Panc1 (cell line): ENCODE measurements at regions not wholly inside any gene's neighbourhood (a gene's known extent, or its start where the extent isn't known, plus 50 kb on each side); places are given as distances from the start of the nearest gene placed in this dataset.

Source experiments
- ATAC-seq: fragments of 200-7000 bp; cut with Tn5 transposase; 2 replicates; pipeline ENCODE4 v1.9.1; 2020; ENCODE audit warnings: mild to moderate bottlenecking, moderate library complexity
- BruUV-seq: library from RNA; stranded (reverse); fragments of 400-500 nt; replicated peaks from 2 replicates; lab custom pipeline; 2021; lab: Mats Ljungman, UMichigan
- CTCF ChIA-PET: fragments of 300-600 bp; sonication (Branson Sonifier 250); formaldehyde crosslinking; loops from one replicate; lab custom pipeline; 2022; ENCODE audit warnings: antibody characterized with exemption; lab: Charles Lee
- POLR2A ChIA-PET: fragments of 300-600 bp; sonication (Branson Sonifier 250); formaldehyde crosslinking; loops from one replicate; lab custom pipeline; 2022; ENCODE audit warnings: antibody characterized with exemption; lab: Charles Lee
- DNase-seq: peaks from one replicate; pipeline ENCODE4 v3.0.0-alpha.2; 2010; ENCODE audit warnings: low read depth, low spot score
- H3K27ac ChIP-seq: 2 replicates; pipeline ENCODE4 v1.5.1; 2011; ENCODE audit warnings: mild to moderate bottlenecking, low read length, inconsistent platforms
- H3K27me3 ChIP-seq: fragments of 200-500 bp; sonication (Bioruptor generic); 2 replicates; pipeline ENCODE4 v1.6.0; 2014; ENCODE audit warnings: low read length, inconsistent platforms; ENCODE audit not compliant: control insufficient read depth, insufficient read depth
- H3K36me3 ChIP-seq: fragments of 200-500 bp; sonication (Bioruptor generic); 2 replicates; pipeline ENCODE4 v1.5.1; 2014; ENCODE audit warnings: inconsistent platforms, mild to moderate bottlenecking, low read length, moderate library complexity; ENCODE audit not compliant: control insufficient read depth, insufficient read depth
- H3K4me1 ChIP-seq: 2 replicates; pipeline ENCODE4 v1.5.1; 2011; ENCODE audit warnings: inconsistent platforms, mild to moderate bottlenecking, low read length, moderate library complexity; ENCODE audit not compliant: control insufficient read depth, insufficient read depth
- H3K4me3 ChIP-seq, 2 experiments: 2 replicates each; pipeline ENCODE4 v1.5.1; 2011 to 2012; ENCODE audit warnings: low read depth in 2 of 2, low read length in 2 of 2, mild to moderate bottlenecking in 2 of 2, inconsistent platforms in 1 of 2, moderate library complexity in 1 of 2
- H3K9me3 ChIP-seq: fragments of 200-500 bp; sonication (Bioruptor generic); 2 replicates; pipeline ENCODE4 v1.5.1; 2014; ENCODE audit warnings: low read depth, mild to moderate bottlenecking, inconsistent platforms, low read length, moderate library complexity; ENCODE audit not compliant: control insufficient read depth, insufficient read depth
- POLR2AphosphoS5 ChIP-seq: IDR thresholded peaks from 2 replicates; pipeline ENCODE4 v1.6.1; 2012; ENCODE audit warnings: mild to moderate bottlenecking, low read depth, low read length, moderate library complexity
- SIN3A ChIP-seq: IDR thresholded peaks from 2 replicates; pipeline ENCODE4 v1.6.1; 2012; ENCODE audit warnings: low read depth, mild to moderate bottlenecking, low read length, moderate library complexity, borderline replicate concordance; ENCODE audit not compliant: insufficient read depth
- TCF7L2 ChIP-seq: IDR thresholded peaks from 2 replicates; pipeline ENCODE4 v1.6.1; 2011; ENCODE audit warnings: mild to moderate bottlenecking, low read depth, low read length, inconsistent platforms
- in situ Hi-C: cut with HindIII; loops from 2 replicates; pipeline ENCODE4 v1.10.0; 2016; ENCODE audit warnings: low sequenced_read_pairs, low pct_unique_long_range_greater_than_20kb
- intact Hi-C: fragments of 100-400 bp; cut with micrococcal nuclease; formaldehyde crosslinking; loops from one replicate; pipeline ENCODE4 v1.10.0; 2022; ENCODE audit not compliant: unreplicated experiment
- TF ChIP-seq, protein P1 (sequence below), 2 experiments: IDR thresholded peaks; 2 replicates each; pipeline ENCODE4 v1.6.1; 2011 to 2012; ENCODE audit warnings: low read depth in 2 of 2, control low read depth in 1 of 2, low read length in 1 of 2, mild to moderate bottlenecking in 1 of 2, moderate library complexity in 1 of 2; ENCODE audit not compliant: insufficient read depth in 1 of 2
- TF ChIP-seq, protein P2 (sequence below): fragments of 450-650 bp; IDR thresholded peaks from 2 replicates; pipeline ENCODE4 v1.5.1; 2017; ENCODE audit warnings: mild to moderate bottlenecking

DNA sequence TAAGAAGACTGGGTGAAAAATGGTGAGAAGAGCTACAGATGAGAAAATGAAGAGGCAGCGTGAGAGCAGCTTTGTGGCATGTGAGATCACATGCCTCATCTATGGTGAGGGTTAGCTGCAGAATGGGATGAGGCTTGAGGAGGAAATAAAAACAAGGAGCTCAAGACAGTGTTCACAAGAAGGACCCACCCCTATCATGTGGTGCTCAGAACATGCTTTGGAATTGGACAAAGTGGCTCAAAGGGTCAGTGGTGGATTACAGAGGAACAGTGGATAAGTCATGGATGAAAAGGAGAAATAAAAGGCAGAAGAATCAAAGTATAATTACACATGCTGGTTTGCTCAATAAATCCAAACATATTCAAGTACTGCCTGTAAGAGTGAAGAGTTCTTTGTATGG lies 126.9 kb upstream of the UST start:
- H3K27ac ChIP-seq = no peak overlapping the region
- TF ChIP-seq, protein P1, sequence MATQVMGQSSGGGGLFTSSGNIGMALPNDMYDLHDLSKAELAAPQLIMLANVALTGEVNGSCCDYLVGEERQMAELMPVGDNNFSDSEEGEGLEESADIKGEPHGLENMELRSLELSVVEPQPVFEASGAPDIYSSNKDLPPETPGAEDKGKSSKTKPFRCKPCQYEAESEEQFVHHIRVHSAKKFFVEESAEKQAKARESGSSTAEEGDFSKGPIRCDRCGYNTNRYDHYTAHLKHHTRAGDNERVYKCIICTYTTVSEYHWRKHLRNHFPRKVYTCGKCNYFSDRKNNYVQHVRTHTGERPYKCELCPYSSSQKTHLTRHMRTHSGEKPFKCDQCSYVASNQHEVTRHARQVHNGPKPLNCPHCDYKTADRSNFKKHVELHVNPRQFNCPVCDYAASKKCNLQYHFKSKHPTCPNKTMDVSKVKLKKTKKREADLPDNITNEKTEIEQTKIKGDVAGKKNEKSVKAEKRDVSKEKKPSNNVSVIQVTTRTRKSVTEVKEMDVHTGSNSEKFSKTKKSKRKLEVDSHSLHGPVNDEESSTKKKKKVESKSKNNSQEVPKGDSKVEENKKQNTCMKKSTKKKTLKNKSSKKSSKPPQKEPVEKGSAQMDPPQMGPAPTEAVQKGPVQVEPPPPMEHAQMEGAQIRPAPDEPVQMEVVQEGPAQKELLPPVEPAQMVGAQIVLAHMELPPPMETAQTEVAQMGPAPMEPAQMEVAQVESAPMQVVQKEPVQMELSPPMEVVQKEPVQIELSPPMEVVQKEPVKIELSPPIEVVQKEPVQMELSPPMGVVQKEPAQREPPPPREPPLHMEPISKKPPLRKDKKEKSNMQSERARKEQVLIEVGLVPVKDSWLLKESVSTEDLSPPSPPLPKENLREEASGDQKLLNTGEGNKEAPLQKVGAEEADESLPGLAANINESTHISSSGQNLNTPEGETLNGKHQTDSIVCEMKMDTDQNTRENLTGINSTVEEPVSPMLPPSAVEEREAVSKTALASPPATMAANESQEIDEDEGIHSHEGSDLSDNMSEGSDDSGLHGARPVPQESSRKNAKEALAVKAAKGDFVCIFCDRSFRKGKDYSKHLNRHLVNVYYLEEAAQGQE (IDR thresholded peaks at IDR 0.05; ENCODE audit: insufficient read depth in 1 of 2, low read depth in 2 of 2, low read length in 1 of 2) = no peak
- TF ChIP-seq TCF7L2 = no peak
- TF ChIP-seq SIN3A = no peak
- TF ChIP-seq POLR2AphosphoS5 = no peak
- TF ChIP-seq, protein P2, sequence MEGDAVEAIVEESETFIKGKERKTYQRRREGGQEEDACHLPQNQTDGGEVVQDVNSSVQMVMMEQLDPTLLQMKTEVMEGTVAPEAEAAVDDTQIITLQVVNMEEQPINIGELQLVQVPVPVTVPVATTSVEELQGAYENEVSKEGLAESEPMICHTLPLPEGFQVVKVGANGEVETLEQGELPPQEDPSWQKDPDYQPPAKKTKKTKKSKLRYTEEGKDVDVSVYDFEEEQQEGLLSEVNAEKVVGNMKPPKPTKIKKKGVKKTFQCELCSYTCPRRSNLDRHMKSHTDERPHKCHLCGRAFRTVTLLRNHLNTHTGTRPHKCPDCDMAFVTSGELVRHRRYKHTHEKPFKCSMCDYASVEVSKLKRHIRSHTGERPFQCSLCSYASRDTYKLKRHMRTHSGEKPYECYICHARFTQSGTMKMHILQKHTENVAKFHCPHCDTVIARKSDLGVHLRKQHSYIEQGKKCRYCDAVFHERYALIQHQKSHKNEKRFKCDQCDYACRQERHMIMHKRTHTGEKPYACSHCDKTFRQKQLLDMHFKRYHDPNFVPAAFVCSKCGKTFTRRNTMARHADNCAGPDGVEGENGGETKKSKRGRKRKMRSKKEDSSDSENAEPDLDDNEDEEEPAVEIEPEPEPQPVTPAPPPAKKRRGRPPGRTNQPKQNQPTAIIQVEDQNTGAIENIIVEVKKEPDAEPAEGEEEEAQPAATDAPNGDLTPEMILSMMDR = no peak
- no peaks in the 10 kb centered on the region for H3K4me1 ChIP-seq
- ChIA-PET POLR2A (no interaction called here), CTCF (no interaction called here)
- no TSS peak for BruUV-seq
- DNase-seq (no peak), ATAC-seq (no peak)
- intact Hi-C loops = no loop called here
- in situ Hi-C loops = no loop called here
- no peak overlapping the region for H3K4me3 ChIP-seq
- H3K36me3 ChIP-seq = no peaks in the 10 kb centered on the region
- H3K9me3 ChIP-seq = no peaks in the 10 kb centered on the region
- H3K27me3 ChIP-seq = no peaks in the 10 kb centered on the region

DNA sequence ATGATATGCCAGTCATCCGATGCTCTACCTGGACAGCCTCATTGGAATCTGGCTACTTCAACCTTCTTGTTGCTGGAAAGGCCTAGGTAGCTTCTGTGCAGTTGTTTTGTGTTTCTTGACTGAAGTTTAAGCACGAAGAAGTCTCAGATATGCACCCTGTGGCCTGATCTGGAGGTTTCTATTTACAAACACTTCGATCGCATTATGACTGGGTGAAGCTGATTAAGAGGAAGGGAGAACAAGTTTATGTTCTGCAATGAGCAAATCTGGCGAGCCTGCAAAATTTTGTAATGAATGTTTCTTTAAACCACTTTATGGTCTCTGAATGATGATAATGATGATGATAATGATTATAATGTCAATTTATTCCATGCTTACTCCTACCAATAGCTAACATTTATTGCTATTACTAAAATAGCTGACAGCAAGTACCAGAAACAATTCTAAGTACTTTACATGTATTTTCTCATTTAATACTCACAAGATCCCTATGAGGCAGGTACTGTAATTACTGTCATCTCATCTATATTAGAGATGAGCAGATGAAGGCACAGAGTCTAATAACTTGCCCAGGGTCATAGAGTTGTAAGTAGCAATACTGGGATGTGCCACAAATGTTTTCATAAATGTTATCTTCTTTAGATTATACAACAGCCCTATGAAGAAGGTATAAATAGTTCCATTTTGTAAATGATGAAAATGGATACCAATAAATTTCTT lies 126.1 kb upstream of the UST start:
- in situ Hi-C loops = no loop called here
- Histone ChIP-seq H3K27me3 (no peaks in the 10 kb centered on the region), H3K36me3 (no peaks in the 10 kb centered on the region), H3K4me3 (no peak overlapping the region), H3K27ac (no peak overlapping the region), H3K4me1 (no peaks in the 10 kb centered on the region), H3K9me3 (no peaks in the 10 kb centered on the region)
- TF ChIP-seq SIN3A = no peak
- no peak for ATAC-seq
- ChIA-PET POLR2A (no interaction called here), CTCF (no interaction called here)
- BruUV-seq = no TSS peak
- intact Hi-C loops = no loop called here
- DNase-seq = no peak

DNA sequence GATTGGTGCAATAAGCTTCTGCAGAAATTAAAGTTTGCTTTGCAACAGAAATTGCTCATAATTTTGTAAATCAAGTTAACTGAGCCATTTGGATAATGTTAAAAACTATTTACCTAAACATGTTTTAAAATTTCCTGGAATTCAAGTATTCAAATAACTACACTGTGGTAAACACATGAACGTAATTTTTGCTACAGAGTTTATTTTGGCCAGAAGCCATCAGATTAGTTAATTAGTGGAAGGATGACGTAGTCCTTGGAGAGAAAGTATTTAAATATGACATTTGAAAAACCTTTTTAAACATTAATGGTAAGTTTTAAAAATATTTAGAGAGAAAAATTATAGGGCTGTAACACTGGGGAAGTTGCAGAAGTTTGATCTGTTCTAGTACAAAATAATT lies 121.2 kb upstream of the UST start:
- H3K9me3 ChIP-seq = no peaks in the 10 kb centered on the region
- ATAC-seq = no peak
- no peak overlapping the region for H3K27ac ChIP-seq
- in situ Hi-C loops (no loop called here), intact Hi-C loops (no loop called here)
- H3K4me1 ChIP-seq = no peaks in the 10 kb centered on the region
- no TSS peak for BruUV-seq
- ChIA-PET POLR2A (no interaction called here), CTCF (no interaction called here)
- no peaks in the 10 kb centered on the region for H3K36me3 ChIP-seq
- H3K4me3 ChIP-seq = no peak overlapping the region
- no peaks in the 10 kb centered on the region for H3K27me3 ChIP-seq
- TF ChIP-seq SIN3A = no peak
- TF ChIP-seq POLR2AphosphoS5 = no peak
- TF ChIP-seq TCF7L2 = no peak
- TF ChIP-seq, protein P1 (IDR thresholded peaks at IDR 0.05; ENCODE audit: insufficient read depth in 1 of 2, low read depth in 2 of 2, low read length in 1 of 2) = no peak
- TF ChIP-seq, protein P2 = no peak
- DNase-seq = no peak
